ENCODE measurements at regions not wholly inside any gene's neighbourhood (a gene's known extent, or its start where the extent isn't known, plus 50 kb on each side); places are given as distances from the start of the nearest gene placed in this dataset.

DNA sequence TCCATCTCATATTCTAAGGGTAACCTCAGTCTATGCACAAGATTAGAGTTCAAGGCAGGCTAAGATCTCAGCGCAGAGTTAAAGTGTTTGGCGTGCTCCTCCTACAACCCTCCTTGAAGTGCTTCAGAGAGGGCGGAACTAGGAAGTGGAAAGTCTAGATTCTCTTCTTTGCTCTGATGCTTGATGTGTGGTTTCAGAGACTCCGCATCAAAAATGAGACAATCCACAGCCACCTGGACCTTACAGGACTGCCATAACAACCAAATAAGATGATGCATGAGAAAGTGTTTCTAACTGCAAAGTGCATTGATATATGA, 161.3 kb upstream of the ATP11B start:
- TF ChIP-seq, protein P1, sequence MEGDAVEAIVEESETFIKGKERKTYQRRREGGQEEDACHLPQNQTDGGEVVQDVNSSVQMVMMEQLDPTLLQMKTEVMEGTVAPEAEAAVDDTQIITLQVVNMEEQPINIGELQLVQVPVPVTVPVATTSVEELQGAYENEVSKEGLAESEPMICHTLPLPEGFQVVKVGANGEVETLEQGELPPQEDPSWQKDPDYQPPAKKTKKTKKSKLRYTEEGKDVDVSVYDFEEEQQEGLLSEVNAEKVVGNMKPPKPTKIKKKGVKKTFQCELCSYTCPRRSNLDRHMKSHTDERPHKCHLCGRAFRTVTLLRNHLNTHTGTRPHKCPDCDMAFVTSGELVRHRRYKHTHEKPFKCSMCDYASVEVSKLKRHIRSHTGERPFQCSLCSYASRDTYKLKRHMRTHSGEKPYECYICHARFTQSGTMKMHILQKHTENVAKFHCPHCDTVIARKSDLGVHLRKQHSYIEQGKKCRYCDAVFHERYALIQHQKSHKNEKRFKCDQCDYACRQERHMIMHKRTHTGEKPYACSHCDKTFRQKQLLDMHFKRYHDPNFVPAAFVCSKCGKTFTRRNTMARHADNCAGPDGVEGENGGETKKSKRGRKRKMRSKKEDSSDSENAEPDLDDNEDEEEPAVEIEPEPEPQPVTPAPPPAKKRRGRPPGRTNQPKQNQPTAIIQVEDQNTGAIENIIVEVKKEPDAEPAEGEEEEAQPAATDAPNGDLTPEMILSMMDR (IDR thresholded peaks at IDR 0.05): no peak
- no peak for TF ChIP-seq POLR2A (IDR thresholded peaks at IDR 0.05)

Measured in testis (tissue), 2 donors.